ENCODE measurements at regions not wholly inside any gene's neighbourhood (a gene's known extent, or its start where the extent isn't known, plus 50 kb on each side); places are given as distances from the start of the nearest gene placed in this dataset.

DNA sequence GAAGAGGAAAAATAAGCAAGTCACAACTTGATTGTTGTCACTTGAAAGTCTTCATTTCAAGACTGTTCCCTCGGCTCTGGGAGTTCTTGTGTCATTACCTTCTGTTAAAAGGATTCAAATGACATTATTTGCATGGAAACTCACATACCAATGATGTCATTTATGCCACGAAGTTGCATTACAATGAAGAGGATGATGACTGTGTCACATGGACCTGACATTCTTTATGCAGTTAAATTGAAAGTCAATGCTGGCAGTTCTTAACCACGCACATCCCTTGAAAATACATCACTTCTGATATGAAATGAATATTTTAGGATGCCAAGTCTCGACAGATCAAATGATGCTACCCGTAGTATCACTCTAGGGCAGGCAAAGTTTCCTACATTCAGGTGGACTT lies 1069.5 kb downstream of the VRK1 start:
- TF ChIP-seq SPI1 (IDR thresholded peaks at IDR 0.05; ENCODE audit: low read depth, low read length) (no peak), POLR2A (IDR thresholded peaks at IDR 0.05; ENCODE audit: low read depth, low read length) (no peak), POLR2AphosphoS5 (IDR thresholded peaks at IDR 0.05; ENCODE audit: low read depth, low read length) (no peak), POU2F2 (IDR thresholded peaks at IDR 0.05; ENCODE audit: low read depth, low read length) (no peak), TAF1 (IDR thresholded peaks at IDR 0.05; ENCODE audit: low read depth, low read length) (no peak), PAX5 (IDR thresholded peaks at IDR 0.05; ENCODE audit: insufficient read depth, low read length, severe bottlenecking) (no peak)

Measured in GM12891 (cell line).